ES-I3 (cell line): ENCODE measurements at regions not wholly inside any gene's neighbourhood (a gene's known extent, or its start where the extent isn't known, plus 50 kb on each side); places are given as distances from the start of the nearest gene placed in this dataset.

Experiments
- H3K36me3 ChIP-seq: 2 replicates; pipeline ENCODE4 v1.6.1; 2013; ENCODE audit warnings: mild to moderate bottlenecking, low read length, control low read depth, moderate library complexity; ENCODE audit not compliant: insufficient read depth
- H3K4me1 ChIP-seq: 2 replicates; pipeline ENCODE4 v1.6.1; 2013; ENCODE audit warnings: mild to moderate bottlenecking, control low read depth, low read length; ENCODE audit not compliant: insufficient read depth
- H3K9ac ChIP-seq: 2 replicates; pipeline ENCODE4 v1.6.1; 2013; ENCODE audit warnings: low read depth, mild to moderate bottlenecking, low read length, moderate library complexity
- H3K9me3 ChIP-seq: 2 replicates; pipeline ENCODE4 v1.6.1; 2013; ENCODE audit warnings: mild to moderate bottlenecking, low read length, moderate library complexity; ENCODE audit not compliant: control insufficient read depth, insufficient read depth

GRCh38 chr4:124019749-124020549 is 623.4 kb downstream of the SPRY1 start:
- Histone ChIP-seq H3K9me3 (no peaks in the 10 kb centered on the region), H3K36me3 (no peaks in the 10 kb centered on the region), H3K9ac (no peak overlapping the region), H3K4me1 (peaks cover 7% of the 10 kb centered on the region; the same call in 1 of the 2 replicates)

- no peaks in the 10 kb centered on the region for H3K4me1 ChIP-seq
Measured at GRCh38 chr4:124025000-124025399, 628.4 kb downstream of the SPRY1 start.

DNA sequence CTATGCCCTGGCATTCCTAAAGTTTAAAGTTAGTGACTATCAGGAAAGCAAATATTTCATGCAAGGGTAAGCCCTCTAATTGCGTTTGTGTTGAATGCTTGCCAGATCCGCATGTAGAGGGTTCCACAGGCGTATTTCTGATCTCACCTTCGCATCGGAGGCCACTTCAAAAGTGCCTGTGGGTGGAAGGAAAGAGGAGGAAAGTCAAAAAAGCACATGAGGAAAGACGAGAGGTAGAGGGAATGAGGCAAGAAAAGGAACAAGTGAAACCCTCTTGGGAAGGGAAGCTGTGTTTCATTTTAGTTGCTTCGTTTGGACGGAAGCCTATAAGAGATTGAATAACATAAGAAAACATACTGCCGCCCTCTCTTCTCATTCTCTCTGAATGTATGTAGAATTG is 628.8 kb downstream of the SPRY1 start:
- Histone ChIP-seq H3K4me1 (no peaks in the 10 kb centered on the region), H3K9me3 (no peaks in the 10 kb centered on the region; the same call in 1 of the 2 replicates), H3K9ac (no peak overlapping the region), H3K36me3 (no peaks in the 10 kb centered on the region)

More at GRCh38 chr4:124025000-124025399, 628.4 kb downstream of the SPRY1 start:
- no peaks in the 10 kb centered on the region for H3K36me3 ChIP-seq
- H3K9ac ChIP-seq: no peak overlapping the region
- H3K9me3 ChIP-seq: no peaks in the 10 kb centered on the region; the same call in 1 of the 2 replicates

DNA sequence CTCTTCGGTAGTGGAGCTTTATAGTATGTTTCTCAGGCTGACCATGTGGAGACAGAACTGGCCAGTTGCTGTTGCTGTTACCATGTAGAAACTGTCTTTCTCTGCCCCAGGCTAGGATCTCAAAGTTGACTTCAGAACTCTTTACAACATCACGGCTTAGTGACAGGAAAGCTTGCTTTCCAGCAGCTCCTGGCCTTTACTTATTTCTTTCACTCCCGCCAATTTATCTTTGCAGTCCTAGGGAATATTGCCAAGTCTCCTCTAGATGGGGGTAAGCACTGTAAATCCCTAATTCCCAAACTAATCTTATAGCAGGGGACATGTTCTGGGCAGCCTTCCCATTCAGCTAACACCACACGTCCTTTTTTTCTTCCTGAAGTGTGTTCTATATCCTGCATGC is 631.6 kb downstream of the SPRY1 start:
- Histone ChIP-seq H3K9me3 (no peaks in the 10 kb centered on the region; the same call in 1 of the 2 replicates), H3K9ac (no peak overlapping the region), H3K36me3 (no peaks in the 10 kb centered on the region), H3K4me1 (no peaks in the 10 kb centered on the region)

- Histone ChIP-seq H3K4me1 (no peaks in the 10 kb centered on the region), H3K9me3 (no peaks in the 10 kb centered on the region; the same call in 1 of the 2 replicates)
Measured at GRCh38 chr4:124030147-124030546, 633.6 kb downstream of the SPRY1 start.

GRCh38 chr4:124032035-124032434 is 635.4 kb downstream of the SPRY1 start:
- Histone ChIP-seq H3K9me3 (no peaks in the 10 kb centered on the region; the same call in 1 of the 2 replicates), H3K36me3 (no peaks in the 10 kb centered on the region), H3K9ac (no peak overlapping the region), H3K4me1 (no peaks in the 10 kb centered on the region)

More at GRCh38 chr4:124030147-124030546, 633.6 kb downstream of the SPRY1 start:
- no peak overlapping the region for H3K9ac ChIP-seq
- no peaks in the 10 kb centered on the region for H3K36me3 ChIP-seq

GRCh38 chr4:124035364-124036041 is 638.9 kb downstream of the SPRY1 start:
- H3K9me3 ChIP-seq: no peaks in the 10 kb centered on the region
- H3K9ac ChIP-seq: no peak overlapping the region
- H3K4me1 ChIP-seq: no peaks in the 10 kb centered on the region
- H3K36me3 ChIP-seq: no peaks in the 10 kb centered on the region

DNA sequence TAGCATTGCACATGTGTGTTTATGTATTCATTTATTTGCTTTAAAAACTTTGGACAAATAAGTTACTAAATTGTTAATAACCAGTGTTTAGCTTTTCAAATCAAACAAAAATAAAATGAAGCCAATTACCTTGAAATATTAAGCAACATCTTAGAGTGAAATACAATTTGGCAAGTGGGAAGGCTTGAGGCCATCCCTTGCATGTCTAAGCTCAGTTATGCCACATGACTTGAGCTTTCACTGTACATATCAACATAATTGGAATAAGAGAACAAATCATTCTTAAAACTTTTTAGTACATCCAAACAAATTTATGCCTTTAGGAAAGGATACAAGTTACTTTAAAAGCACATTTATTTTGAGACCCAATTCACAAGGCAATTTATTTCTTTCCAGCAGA is 640.6 kb downstream of the SPRY1 start:
- H3K9ac ChIP-seq: no peak overlapping the region
- no peaks in the 10 kb centered on the region for H3K4me1 ChIP-seq
- H3K36me3 ChIP-seq: no peaks in the 10 kb centered on the region
- H3K9me3 ChIP-seq: no peaks in the 10 kb centered on the region

DNA sequence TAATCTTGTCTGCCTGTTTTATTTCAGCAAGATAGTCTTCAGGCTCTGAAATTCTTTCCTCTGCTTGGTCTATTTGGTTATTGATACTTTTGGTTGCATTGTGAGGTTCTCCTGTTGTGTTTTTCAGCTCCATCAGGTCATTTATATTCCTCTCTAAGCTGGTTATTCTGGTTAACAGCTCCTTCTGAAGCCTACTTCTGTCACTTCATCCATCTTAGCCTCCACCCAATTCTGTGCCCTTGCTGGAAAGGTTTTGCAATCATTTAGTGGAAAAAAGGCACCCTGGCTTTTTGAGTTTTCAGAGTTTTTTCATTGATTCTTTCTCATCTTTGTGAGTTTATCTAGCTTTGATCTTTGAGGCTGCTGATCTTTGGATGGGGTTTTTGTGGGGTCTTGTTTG is 647.7 kb downstream of the SPRY1 start:
- Histone ChIP-seq H3K36me3 (no peaks in the 10 kb centered on the region), H3K9ac (no peak overlapping the region), H3K9me3 (no peaks in the 10 kb centered on the region), H3K4me1 (no peaks in the 10 kb centered on the region)

- Histone ChIP-seq H3K36me3 (no peaks in the 10 kb centered on the region), H3K9me3 (no peaks in the 10 kb centered on the region), H3K9ac (no peak overlapping the region), H3K4me1 (no peaks in the 10 kb centered on the region)
Measured at GRCh38 chr4:124044867-124045266, 648.3 kb downstream of the SPRY1 start.

- no peaks in the 10 kb centered on the region for H3K36me3 ChIP-seq
- no peak overlapping the region for H3K9ac ChIP-seq
- H3K4me1 ChIP-seq: no peaks in the 10 kb centered on the region
- H3K9me3 ChIP-seq: no peaks in the 10 kb centered on the region
Measured at GRCh38 chr4:124046190-124046589, 649.6 kb downstream of the SPRY1 start.

- no peaks in the 10 kb centered on the region for H3K9me3 ChIP-seq
- H3K4me1 ChIP-seq: no peaks in the 10 kb centered on the region
- no peaks in the 10 kb centered on the region for H3K36me3 ChIP-seq
- no peak overlapping the region for H3K9ac ChIP-seq
Measured at GRCh38 chr4:124053872-124054538, 657.4 kb downstream of the SPRY1 start.

- H3K9ac ChIP-seq: no peak overlapping the region
- H3K4me1 ChIP-seq: no peaks in the 10 kb centered on the region
- no peaks in the 10 kb centered on the region for H3K9me3 ChIP-seq
- H3K36me3 ChIP-seq: no peaks in the 10 kb centered on the region
Measured at GRCh38 chr4:124055336-124055735, 657.2 kb downstream of the ANKRD50 start.

DNA sequence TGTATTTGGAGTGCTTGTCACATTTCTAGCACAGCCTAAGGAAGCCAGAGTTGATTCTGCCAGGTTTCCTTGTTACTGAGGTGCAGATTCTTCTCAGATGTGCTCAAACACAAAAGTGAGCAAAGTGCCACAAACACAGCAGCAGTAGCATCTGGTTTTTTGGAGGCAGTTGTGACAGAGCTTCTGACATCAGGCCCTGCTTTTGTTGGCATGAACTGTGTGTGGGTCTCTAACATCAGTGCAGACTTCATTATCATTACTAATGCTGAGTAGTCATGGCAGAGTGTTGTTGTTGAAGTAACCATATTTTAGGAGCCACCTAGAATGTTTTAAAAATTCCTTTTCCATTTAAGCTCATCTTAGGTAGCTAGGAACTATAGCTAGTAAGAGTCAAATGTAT is 656.6 kb downstream of the ANKRD50 start:
- H3K9ac ChIP-seq: no peak overlapping the region
- no peaks in the 10 kb centered on the region for H3K9me3 ChIP-seq
- no peaks in the 10 kb centered on the region for H3K4me1 ChIP-seq
- H3K36me3 ChIP-seq: no peaks in the 10 kb centered on the region
